AG09319 (cell line): ENCODE measurements at regions not wholly inside any gene's neighbourhood (a gene's known extent, or its start where the extent isn't known, plus 50 kb on each side); places are given as distances from the start of the nearest gene placed in this dataset.
"Not testable (repeated sequence)": the region's sequence is repeated elsewhere in the genome, so short reads cannot be mapped to it uniquely, and the experiment has no call there.

Experiments used
- DNase-seq: peaks from one replicate; pipeline ENCODE4 v3.0.0-alpha.2; 2010; ENCODE audit warnings: low read depth; ENCODE audit errors: extremely low read depth
- CTCF ChIP-seq: IDR thresholded peaks from 2 replicates; pipeline ENCODE4 v1.5.1; 2011; ENCODE audit warnings: low read depth, mild to moderate bottlenecking, inconsistent platforms, low read length, moderate library complexity

DNA sequence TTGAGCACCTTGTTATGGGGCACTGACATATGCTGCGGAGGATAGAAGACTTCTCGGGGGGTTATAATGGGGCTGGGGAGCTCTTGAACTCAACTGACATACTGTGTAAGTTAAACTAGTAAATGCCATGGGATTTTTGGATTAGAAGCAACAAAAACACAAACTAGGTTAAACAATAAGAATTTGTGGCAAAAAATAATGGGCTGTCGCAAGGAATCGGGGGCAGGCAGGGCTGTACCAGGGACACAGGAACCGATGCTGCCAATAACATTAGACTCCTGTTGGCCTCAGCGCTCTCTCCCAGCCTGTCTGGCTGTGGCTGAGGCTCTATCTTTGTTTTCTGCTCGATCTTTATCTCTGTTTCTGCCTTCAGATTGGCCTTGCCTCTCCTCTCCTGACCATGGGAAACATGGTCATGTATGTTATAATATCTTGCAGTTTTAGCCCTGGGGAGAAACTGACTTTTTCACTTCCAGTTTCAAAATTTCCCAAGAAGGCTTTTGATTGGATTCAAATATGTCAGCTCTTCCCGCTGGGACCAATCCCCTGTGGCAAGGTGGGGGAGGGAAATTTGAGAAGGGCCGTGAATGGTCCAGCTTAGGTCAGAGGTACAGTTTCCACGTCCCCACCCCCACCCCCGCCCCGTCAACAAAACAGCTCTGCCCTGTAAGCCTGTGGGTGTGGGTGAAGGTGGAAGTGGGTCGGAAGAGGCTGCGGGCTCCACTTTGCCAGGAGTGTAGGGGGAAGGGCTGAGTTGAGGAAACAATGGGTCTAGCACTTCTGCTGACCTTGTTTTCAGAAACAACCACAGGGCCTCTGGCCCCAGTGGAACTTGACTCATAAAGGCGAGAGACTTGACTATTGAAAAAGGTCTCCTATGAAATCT lies 161.1 kb upstream of the TBL1XR1 start:
- TF ChIP-seq CTCF: no peak
- peak; percentile 63 for DNase-seq

GRCh38 chr3:177358977-177359592 lies 161.8 kb upstream of the TBL1XR1 start:
- no peak for DNase-seq
- no peak for TF ChIP-seq CTCF

DNA sequence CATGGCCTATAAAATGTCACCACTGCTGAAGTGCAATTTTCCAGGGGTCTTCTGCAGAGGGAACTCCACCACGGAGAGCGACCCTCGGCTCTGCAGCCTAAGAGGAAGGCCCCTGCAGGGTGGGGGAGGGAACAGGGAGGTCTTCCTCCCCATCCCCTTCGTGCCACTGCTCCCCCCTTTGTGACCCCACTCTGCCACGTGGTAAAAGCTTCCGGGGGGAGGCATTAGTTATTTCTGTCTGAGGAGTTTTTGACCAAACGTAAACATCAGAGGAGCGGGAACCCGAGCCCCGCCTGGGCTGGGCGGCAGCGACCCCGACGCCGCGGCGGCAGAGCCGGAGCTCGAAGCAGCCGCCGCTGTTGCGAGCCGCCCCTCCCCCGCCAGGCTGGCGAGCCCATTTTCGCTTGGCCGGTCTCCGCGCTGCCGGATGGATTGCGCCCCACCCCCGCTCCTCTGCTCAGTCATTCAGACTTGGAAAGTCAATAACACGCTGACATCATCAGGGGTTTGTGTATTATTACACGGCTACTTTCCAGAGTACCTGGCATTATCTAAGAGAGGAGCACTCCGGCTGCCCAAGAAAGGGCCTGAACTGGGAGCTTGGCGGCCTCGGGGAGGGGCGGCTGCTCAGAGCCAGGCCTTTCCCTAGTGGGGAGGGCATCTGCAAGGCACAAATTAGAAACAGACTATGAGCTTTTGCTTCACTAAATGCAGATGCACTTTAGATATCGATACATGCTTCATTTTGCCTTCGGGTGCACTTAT lies 162.5 kb upstream of the TBL1XR1 start:
- TF ChIP-seq CTCF: no peak
- peak; percentile 99 for DNase-seq

GRCh38 chr3:177361081-177361938 lies 164.0 kb upstream of the TBL1XR1 start:
- no peak for TF ChIP-seq CTCF
- DNase-seq: no peak

- TF ChIP-seq CTCF: no peak
- no peak for DNase-seq
Measured at GRCh38 chr3:177362626-177363025, 165.3 kb upstream of the TBL1XR1 start.

DNA sequence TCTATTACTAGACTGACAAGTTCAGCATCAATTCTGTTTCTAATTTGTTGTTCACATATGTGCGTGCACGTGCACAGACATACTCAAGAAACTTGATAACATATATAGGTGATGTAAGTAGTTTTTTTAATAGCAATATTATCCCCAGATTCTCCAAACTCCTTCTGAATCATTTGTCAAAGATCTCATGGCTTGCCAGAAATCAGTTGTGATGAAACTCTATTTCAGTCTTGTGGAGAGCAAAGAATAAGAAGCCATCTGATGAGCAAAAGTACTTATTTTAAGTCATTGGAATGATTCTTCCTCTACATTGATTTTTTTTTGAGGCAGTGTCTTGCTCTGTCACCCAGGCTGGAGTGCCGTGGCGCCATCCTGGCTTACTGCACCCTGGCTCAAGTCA lies 167.0 kb upstream of the TBL1XR1 start:
- no peak for TF ChIP-seq CTCF
- DNase-seq: no peak

DNA sequence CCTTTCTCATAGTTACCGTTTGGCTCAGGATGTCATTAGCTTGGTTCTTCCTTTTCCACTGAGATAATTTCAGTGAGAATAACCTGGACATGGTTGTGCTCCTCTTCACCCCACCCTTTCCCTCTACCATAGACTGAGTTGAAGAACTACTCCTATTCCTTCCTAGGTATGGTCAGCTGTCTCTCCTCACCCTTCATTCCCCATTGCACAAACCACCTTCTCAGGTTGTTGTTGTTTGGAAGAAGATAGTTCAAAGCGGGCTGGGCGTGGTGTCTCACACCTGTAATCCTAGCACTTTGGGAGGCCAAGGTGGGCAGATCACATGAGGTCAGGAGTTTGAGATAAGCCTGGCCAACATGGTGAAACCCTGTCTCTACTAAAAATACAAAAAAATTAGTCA lies 168.0 kb upstream of the TBL1XR1 start:
- DNase-seq: not testable (repeated sequence)
